HCT116 (cell line): ENCODE measurements at regions not wholly inside any gene's neighbourhood (a gene's known extent, or its start where the extent isn't known, plus 50 kb on each side); places are given as distances from the start of the nearest gene placed in this dataset.

ENCODE experiments used
- ATAC-seq: fragments of 200-7000 bp; cut with Tn5 transposase; 2 replicates; pipeline ENCODE4 v1.9.1; 2020; ENCODE audit warnings: mild to moderate bottlenecking, moderate library complexity
- BruUV-seq: library from RNA; stranded (reverse); fragments of 400-500 nt; replicated peaks from 2 replicates; lab custom pipeline; 2021; lab: Mats Ljungman, UMichigan
- CTCF ChIA-PET: fragments of 300-600 bp; sonication (Branson Sonifier 250); formaldehyde crosslinking; loops from one replicate; lab custom pipeline; 2021; ENCODE audit warnings: antibody characterized with exemption; lab: Charles Lee
- POLR2A ChIA-PET: fragments of 300-600, 350-600 bp; sonication (Branson Sonifier 250); formaldehyde crosslinking; loops from one replicate; lab custom pipeline; 2021; ENCODE audit warnings: antibody characterized with exemption; lab: Charles Lee
- RAD21 ChIA-PET, 2 experiments: fragments of 300-600 bp; sonication (Branson Sonifier 250); formaldehyde crosslinking; loops; one replicate each; lab custom pipeline; 2023; ENCODE audit warnings: low total read pairs in 2 of 2; ENCODE audit not compliant: uncharacterized antibody in 2 of 2, unreplicated experiment in 2 of 2, low non-redundant PET in 1 of 2; lab: Charles Lee
- DNase-seq: peaks from one replicate; pipeline ENCODE4 v3.0.0-alpha.2; 2010; ENCODE audit warnings: low read depth, low spot score
- H2AFZ ChIP-seq: fragments of 200-600 bp; shearing (Covaris generic), sonication (generic); 2 replicates; pipeline ENCODE4 v1.6.1; 2017; ENCODE audit warnings: low read depth, mixed run types, mixed read lengths, antibody characterized with exemption, low read length; ENCODE audit not compliant: poor library complexity, severe bottlenecking
- H3K27ac ChIP-seq: 2 replicates; pipeline ENCODE4 v1.5.1; 2012; ENCODE audit warnings: low read depth, low read length
- H3K27me3 ChIP-seq: fragments of 200-600 bp; sonication (generic); 2 replicates; pipeline ENCODE4 v1.6.1; 2016; ENCODE audit warnings: mixed run types, low read length, mixed read lengths; ENCODE audit not compliant: insufficient read depth
- H3K36me3 ChIP-seq, 2 experiments: fragments of 200-500 bp in 1 of 2; fragments of 200-600 bp in 1 of 2; sonication (Bioruptor generic) in 1 of 2; sonication (generic) in 1 of 2; 2 replicates each; pipeline versions ENCODE4 v1.5.1 to v1.6.1; 2014 to 2016; ENCODE audit warnings: low read length in 2 of 2, inconsistent platforms in 1 of 2, mixed read lengths in 1 of 2, mixed run types in 1 of 2; ENCODE audit not compliant: insufficient read depth in 2 of 2, control insufficient read depth in 1 of 2
- H3K4me1 ChIP-seq, 2 experiments: fragments of 200-600 bp in 1 of 2; sonication (generic) in 1 of 2; 2 replicates each; pipeline versions ENCODE4 v1.5.1 to v1.6.1; 2012 to 2017; ENCODE audit warnings: low read length in 2 of 2, inconsistent platforms in 1 of 2, mild to moderate bottlenecking in 1 of 2, mixed read lengths in 1 of 2, mixed run types in 1 of 2, moderate library complexity in 1 of 2; ENCODE audit not compliant: insufficient read depth in 2 of 2, control insufficient read depth in 1 of 2
- H3K4me2 ChIP-seq: fragments of 200-600 bp; sonication (generic); 2 replicates; pipeline ENCODE4 v1.6.1; 2017; ENCODE audit warnings: mixed run types, low read length, mixed read lengths
- H3K4me3 ChIP-seq, 2 experiments: fragments of 200-600 bp in 1 of 2; sonication (generic) in 1 of 2; replicated peaks in 1 of 2; 2 replicates each; pipeline ENCODE4 v1.5.1; 2011 to 2016; ENCODE audit warnings: low read length in 2 of 2, control low read depth in 1 of 2, low read depth in 1 of 2, mild to moderate bottlenecking in 1 of 2, mixed read lengths in 1 of 2, mixed run types in 1 of 2
- H3K79me2 ChIP-seq: fragments of 200-600 bp; sonication (generic); 2 replicates; pipeline ENCODE4 v1.6.1; 2017; ENCODE audit warnings: mild to moderate bottlenecking, mixed run types, low read length, moderate library complexity, mixed read lengths; ENCODE audit not compliant: insufficient read depth
- H3K9ac ChIP-seq: fragments of 200-600 bp; sonication (generic); 2 replicates; pipeline ENCODE4 v1.6.1; 2016; ENCODE audit warnings: low read length, mixed read lengths
- H3K9me2 ChIP-seq: fragments of 200-600 bp; sonication (generic), shearing (Covaris generic); 2 replicates; pipeline ENCODE4 v1.6.1; 2017; ENCODE audit warnings: mixed run types, mild to moderate bottlenecking, moderate library complexity; ENCODE audit not compliant: insufficient read depth
- H3K9me3 ChIP-seq, 2 experiments: fragments of 200-500 bp in 1 of 2; fragments of 200-600 bp in 1 of 2; sonication (Bioruptor generic) in 1 of 2; sonication (generic) in 1 of 2; 2 replicates each; pipeline ENCODE4 v1.6.1; 2014 to 2017; ENCODE audit warnings: low read length in 2 of 2, mixed read lengths in 2 of 2, inconsistent platforms in 1 of 2, low read depth in 1 of 2, mild to moderate bottlenecking in 1 of 2, mixed run types in 1 of 2, moderate library complexity in 1 of 2; ENCODE audit not compliant: control insufficient read depth in 1 of 2, insufficient read depth in 1 of 2
- H4K20me1 ChIP-seq: fragments of 200-600 bp; sonication (generic), shearing (Covaris generic); 2 replicates; pipeline ENCODE4 v1.6.1; 2017; ENCODE audit warnings: mixed run types, mild to moderate bottlenecking, moderate library complexity; ENCODE audit not compliant: insufficient read depth
- CEBPB ChIP-seq: IDR thresholded peaks from 2 replicates; pipeline ENCODE4 v1.6.1; 2012; ENCODE audit warnings: low read depth
- ELF1 ChIP-seq: IDR thresholded peaks from 2 replicates; pipeline ENCODE4 v1.6.1; 2012; ENCODE audit warnings: low read depth, borderline replicate concordance
- POLR2AphosphoS5 ChIP-seq: IDR thresholded peaks from 2 replicates; pipeline ENCODE4 v1.6.1; 2011; ENCODE audit warnings: mild to moderate bottlenecking, low read depth, low read length, moderate library complexity
- SIN3A ChIP-seq: IDR thresholded peaks from 2 replicates; pipeline ENCODE4 v1.6.1; 2012; ENCODE audit warnings: low read depth
- YY1 ChIP-seq: IDR thresholded peaks from 2 replicates; pipeline ENCODE4 v1.6.1; 2011; ENCODE audit warnings: low read length, low read depth, moderate library complexity, mild to moderate bottlenecking; ENCODE audit not compliant: insufficient replicate concordance; ENCODE audit errors: extremely low read depth
- intact Hi-C: fragments of 100-400 bp; cut with micrococcal nuclease; formaldehyde crosslinking; loops from 2 replicates; pipeline ENCODE4 v1.10.0; 2022
- TF ChIP-seq, protein P1 (sequence below), 3 experiments: fragments of 200-600 bp in 1 of 3; sonication (generic) in 1 of 3; IDR thresholded peaks in 2 of 3; conservative IDR thresholded peaks in 1 of 3; 2 replicates each; pipeline ENCODE4 v1.5.1; 2012 to 2017; ENCODE audit warnings: low read depth in 2 of 3, low read length in 2 of 3, antibody characterized with exemption in 1 of 3, borderline replicate concordance in 1 of 3, control low read depth in 1 of 3, mild to moderate bottlenecking in 1 of 3, mixed read lengths in 1 of 3, mixed run types in 1 of 3, moderate library complexity in 1 of 3; ENCODE audit not compliant: insufficient read depth in 1 of 3
- TF ChIP-seq, protein P2 (sequence below): IDR thresholded peaks from 2 replicates; pipeline ENCODE4 v1.6.1; 2012; ENCODE audit warnings: low read depth

DNA sequence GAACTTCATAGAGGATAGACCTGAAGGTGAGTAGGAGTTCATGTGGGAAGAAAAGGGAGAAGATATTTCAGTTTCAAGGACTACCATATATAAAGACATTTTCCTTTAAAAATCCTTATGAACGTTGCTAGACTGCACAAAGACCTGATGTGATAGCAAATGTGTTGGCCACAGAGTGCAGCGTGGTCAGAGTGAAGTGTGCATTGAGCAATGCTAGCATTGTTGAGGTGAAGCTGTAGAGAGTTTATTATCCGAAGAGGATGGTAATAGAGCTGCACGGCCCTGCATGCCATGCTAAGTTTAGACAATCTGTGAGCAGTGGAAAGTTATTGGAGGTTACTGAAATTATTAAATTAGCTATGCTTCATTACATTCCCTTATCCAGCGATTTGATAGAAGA, 413.0 kb downstream of the CCDC91 start:
- no peak for ATAC-seq
- BruUV-seq, result no TSS peak
- RAD21 ChIA-PET, result no interaction called here

More for the DNA sequence above, 413.0 kb downstream of the CCDC91 start:
- H4K20me1 ChIP-seq, result no peaks in the 10 kb centered on the region
- H3K79me2 ChIP-seq, result no peaks in the 10 kb centered on the region
- TF ChIP-seq CEBPB (no peak), POLR2AphosphoS5 (no peak), ELF1 (no peak), YY1 (no peak), SIN3A (no peak)
- TF ChIP-seq, protein P1, sequence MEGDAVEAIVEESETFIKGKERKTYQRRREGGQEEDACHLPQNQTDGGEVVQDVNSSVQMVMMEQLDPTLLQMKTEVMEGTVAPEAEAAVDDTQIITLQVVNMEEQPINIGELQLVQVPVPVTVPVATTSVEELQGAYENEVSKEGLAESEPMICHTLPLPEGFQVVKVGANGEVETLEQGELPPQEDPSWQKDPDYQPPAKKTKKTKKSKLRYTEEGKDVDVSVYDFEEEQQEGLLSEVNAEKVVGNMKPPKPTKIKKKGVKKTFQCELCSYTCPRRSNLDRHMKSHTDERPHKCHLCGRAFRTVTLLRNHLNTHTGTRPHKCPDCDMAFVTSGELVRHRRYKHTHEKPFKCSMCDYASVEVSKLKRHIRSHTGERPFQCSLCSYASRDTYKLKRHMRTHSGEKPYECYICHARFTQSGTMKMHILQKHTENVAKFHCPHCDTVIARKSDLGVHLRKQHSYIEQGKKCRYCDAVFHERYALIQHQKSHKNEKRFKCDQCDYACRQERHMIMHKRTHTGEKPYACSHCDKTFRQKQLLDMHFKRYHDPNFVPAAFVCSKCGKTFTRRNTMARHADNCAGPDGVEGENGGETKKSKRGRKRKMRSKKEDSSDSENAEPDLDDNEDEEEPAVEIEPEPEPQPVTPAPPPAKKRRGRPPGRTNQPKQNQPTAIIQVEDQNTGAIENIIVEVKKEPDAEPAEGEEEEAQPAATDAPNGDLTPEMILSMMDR (IDR thresholded peaks at IDR 0.05 in 2 of 3, conservative IDR thresholded peaks at IDR 0.05 in 1 of 3; ENCODE audit: borderline replicate concordance in 1 of 3, insufficient read depth in 1 of 3, low read depth in 2 of 3, low read length in 2 of 3), result no peak
- TF ChIP-seq, protein P2, sequence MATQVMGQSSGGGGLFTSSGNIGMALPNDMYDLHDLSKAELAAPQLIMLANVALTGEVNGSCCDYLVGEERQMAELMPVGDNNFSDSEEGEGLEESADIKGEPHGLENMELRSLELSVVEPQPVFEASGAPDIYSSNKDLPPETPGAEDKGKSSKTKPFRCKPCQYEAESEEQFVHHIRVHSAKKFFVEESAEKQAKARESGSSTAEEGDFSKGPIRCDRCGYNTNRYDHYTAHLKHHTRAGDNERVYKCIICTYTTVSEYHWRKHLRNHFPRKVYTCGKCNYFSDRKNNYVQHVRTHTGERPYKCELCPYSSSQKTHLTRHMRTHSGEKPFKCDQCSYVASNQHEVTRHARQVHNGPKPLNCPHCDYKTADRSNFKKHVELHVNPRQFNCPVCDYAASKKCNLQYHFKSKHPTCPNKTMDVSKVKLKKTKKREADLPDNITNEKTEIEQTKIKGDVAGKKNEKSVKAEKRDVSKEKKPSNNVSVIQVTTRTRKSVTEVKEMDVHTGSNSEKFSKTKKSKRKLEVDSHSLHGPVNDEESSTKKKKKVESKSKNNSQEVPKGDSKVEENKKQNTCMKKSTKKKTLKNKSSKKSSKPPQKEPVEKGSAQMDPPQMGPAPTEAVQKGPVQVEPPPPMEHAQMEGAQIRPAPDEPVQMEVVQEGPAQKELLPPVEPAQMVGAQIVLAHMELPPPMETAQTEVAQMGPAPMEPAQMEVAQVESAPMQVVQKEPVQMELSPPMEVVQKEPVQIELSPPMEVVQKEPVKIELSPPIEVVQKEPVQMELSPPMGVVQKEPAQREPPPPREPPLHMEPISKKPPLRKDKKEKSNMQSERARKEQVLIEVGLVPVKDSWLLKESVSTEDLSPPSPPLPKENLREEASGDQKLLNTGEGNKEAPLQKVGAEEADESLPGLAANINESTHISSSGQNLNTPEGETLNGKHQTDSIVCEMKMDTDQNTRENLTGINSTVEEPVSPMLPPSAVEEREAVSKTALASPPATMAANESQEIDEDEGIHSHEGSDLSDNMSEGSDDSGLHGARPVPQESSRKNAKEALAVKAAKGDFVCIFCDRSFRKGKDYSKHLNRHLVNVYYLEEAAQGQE, result no peak
- H3K9me3 ChIP-seq, result no peaks in the 10 kb centered on the region; a peak in 1 of 4 replicates
- no peak overlapping the region for H3K4me3 ChIP-seq
- no peak overlapping the region for H3K9ac ChIP-seq
- no peak for DNase-seq
- H3K36me3 ChIP-seq, result no peaks in the 10 kb centered on the region
- H3K9me2 ChIP-seq, result no peaks in the 10 kb centered on the region
- H3K4me2 ChIP-seq, result no peak overlapping the region
- CTCF ChIA-PET, result no interaction called here
- no peak overlapping the region for H3K27ac ChIP-seq
- no peaks in the 10 kb centered on the region for H3K27me3 ChIP-seq
- POLR2A ChIA-PET, result no interaction called here
- H3K4me1 ChIP-seq, result no peaks in the 10 kb centered on the region
- H2AFZ ChIP-seq, result no peak overlapping the region
- intact Hi-C loops, result no loop called here
